Activated T-cell treated with anti-CD3 and anti-CD28 coated beads for 24 hours (primary cell): ENCODE measurements at regions not wholly inside any gene's neighbourhood (a gene's known extent, or its start where the extent isn't known, plus 50 kb on each side); places are given as distances from the start of the nearest gene placed in this dataset.
"Not testable (repeated sequence)": the region's sequence is repeated elsewhere in the genome, so short reads cannot be mapped to it uniquely, and the experiment has no call there.

ENCODE experiments used
- DNase-seq: peaks from one replicate; pipeline ENCODE4 v3.0.0-alpha.2; 2020; ENCODE audit warnings: low read depth

DNA sequence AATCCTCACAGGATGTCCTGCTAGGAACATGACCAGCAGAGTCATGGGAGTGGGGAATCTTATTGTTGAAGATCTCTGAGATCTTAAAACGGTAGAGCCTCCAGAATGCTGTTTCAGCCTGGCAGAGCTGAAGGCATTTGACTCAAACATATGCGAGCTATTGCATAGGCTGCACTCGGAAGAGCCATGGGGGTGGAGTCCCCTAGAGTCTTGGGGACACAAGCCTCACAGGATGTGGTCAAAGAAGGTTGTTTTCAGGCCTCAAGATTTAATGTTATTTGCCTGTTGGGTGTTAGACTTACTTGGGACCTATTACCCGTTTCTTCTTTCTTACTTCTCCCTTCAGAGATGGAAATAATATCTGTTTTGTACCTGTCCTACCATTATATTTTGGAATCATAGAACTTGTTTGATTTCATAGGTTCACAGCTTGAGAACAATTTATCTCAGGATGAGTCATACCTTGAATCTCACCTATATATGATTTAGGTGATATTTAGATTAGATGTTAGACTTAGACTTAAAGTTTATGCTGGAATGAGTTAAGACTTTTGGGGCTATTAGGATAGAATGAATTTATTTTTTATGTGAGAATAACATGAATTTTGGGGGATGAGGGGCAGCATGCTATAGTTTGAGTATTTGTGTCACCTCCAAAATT, 172.2 kb upstream of the ATP2B1 start:
- DNase-seq = no peak

DNA sequence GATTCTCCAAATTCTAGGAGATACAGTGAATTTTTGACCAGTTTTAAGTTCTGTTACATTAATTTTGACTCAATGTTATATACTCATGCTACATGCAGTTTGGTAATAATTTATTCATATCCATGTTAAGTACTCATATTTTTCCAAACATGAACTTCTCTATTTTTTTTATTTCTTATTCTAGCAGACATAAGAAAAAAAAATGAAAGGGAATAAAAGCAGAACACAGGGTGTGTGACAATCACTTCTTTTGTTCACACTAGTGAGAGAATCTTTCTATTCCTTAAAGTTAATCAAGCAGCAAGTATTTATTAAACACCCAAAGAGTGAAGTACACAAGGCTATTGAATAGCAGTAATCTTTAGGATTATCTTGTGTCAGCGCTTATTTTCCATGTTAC, 171.1 kb upstream of the ATP2B1 start:
- DNase-seq = no peak

- DNase-seq = no peak
Observed at GRCh38 chr12:89878950-89879349, 170.3 kb upstream of the ATP2B1 start.

- no peak for DNase-seq
Observed at GRCh38 chr12:89878327-89878726, 169.7 kb upstream of the ATP2B1 start.

- DNase-seq = no peak
Observed at GRCh38 chr12:89877671-89878070, 169.0 kb upstream of the ATP2B1 start.

DNA sequence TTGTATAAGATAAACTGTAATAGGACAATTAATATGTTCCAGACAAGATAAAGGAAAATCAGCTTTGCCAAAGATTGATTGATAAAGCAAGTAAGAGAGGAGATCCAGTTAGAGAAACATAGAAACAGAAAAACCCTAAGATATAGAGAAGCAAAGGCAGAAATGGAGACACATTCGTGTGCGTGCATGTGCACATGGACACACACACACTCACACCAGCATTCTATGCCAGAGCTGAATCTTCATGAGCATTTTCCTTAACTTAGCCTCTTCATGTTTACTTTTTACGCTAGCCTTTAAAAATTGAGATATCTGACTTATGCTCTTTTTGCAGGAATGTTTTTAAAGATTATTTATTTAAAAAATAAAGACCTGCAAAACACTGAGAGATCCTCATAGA, 168.5 kb upstream of the ATP2B1 start:
- DNase-seq = no peak

DNA sequence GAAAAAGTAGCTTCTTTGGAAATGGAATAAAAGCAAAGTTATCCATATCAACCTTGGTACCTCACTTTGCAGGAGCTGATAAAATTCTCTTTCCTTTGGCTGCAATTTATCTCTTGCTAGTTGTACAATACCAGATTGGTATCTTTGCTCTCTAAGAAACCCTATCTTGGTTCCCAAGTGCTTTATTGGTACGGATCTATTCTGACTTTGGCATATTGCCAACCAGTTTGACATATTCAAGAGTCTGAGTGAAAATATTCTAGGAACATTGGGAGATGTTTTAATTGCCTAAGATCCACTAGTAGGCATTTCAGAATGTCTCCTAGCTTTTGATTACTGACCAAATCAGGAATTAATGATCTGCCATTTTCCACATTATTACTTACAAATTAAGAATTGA, 167.2 kb upstream of the ATP2B1 start:
- DNase-seq = no peak

- no peak for DNase-seq
Observed at GRCh38 chr12:89875225-89875624, 166.6 kb upstream of the ATP2B1 start.

DNA sequence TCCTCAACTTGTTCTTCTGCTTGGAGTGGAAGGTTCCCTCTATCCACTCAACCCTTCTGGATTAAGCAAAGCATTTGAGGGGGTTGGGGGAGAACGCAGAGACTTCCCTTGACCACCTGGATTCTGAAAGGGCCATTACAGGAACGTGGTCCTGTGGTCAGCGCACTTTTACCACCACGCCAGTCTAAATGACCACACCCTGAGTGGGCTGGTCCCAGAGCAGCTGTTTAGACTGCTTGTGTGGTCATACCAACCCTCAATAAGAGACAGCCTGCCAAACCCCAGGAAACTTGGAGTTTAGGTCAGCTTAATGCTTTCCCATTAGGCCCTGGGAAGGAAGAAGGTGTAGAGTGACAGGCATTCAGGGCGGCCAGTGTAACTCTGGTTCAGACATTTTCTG, 165.5 kb upstream of the ATP2B1 start:
- DNase-seq = no peak

DNA sequence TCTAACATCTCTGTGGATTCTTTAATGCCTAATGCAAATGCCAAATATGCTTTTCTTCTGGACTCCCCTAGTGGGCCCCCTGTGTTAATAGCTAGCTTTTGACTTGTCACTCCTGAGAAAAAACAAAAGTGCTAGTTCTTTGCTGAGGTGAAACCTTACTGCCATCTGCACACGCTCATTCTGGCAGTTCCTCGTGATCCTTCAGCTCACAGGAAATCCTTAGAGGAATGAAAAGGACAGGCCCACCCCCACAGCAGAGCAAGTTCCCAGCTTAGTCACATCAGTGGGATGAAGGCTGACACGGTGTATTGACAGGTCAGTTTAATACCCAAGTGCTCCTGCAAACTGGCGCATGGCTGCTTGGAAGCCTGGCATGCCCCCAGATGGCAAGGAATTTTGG, 165.1 kb upstream of the ATP2B1 start:
- no peak for DNase-seq

- no peak for DNase-seq
Observed at GRCh38 chr12:89872922-89873630, 164.4 kb upstream of the ATP2B1 start.

GRCh38 chr12:89870413-89871184, 162.0 kb upstream of the ATP2B1 start:
- no peak for DNase-seq

GRCh38 chr12:89867611-89868010, 159.0 kb upstream of the ATP2B1 start:
- DNase-seq = not testable (repeated sequence)

GRCh38 chr12:89864411-89864810, 155.8 kb upstream of the ATP2B1 start:
- DNase-seq = no peak

GRCh38 chr12:89863968-89864367, 155.3 kb upstream of the ATP2B1 start:
- no peak for DNase-seq

- peak; percentile 42 for DNase-seq
Observed at GRCh38 chr12:89863493-89863938, 154.9 kb upstream of the ATP2B1 start.

DNA sequence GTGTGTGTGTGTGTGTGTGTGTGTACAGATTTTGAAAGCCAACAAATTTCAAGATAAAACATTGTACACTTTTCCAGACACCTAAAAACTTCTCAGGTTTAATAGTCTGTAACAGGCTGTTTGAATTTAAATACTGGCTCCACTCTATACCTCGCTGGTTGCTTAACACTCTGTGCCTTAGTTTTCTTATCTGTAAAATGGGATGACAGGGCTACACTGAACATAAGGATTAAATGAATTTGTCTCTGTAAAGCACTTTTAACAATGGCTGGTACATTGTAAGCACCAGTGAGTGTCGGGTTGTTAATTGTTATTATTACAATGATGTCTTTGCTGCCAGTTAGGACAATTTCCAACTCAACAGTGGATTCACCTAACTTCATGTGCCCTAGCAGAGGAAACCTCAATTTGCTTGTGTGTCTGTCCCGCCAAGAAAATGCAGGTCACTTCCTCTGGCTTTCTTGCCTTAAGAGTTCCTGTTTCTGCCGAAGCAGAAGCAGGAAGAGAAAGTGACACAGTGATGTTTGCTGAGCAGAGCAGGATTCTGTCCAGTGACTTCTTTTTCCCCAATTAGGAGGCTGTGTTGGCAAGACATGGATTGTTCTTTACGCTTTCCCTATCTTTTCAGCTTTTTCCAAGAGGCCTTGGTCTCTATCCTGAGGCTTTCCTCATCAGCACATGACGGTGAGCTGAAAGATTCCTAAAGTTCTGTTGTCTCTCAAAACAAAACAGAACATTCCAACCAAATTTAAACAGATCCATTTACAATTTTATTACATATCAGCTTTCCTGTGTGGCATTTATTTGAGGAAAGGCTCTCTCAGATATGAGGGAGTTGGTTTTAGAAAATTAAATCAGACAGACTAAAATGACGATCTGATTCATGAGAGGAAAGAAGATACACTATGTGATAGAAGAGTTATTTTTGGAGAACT, 154.1 kb upstream of the ATP2B1 start:
- DNase-seq = no peak

- no peak for DNase-seq
Observed at GRCh38 chr12:89861086-89861485, 152.4 kb upstream of the ATP2B1 start.

GRCh38 chr12:89859508-89860220, 151.0 kb upstream of the ATP2B1 start:
- DNase-seq = no peak

DNA sequence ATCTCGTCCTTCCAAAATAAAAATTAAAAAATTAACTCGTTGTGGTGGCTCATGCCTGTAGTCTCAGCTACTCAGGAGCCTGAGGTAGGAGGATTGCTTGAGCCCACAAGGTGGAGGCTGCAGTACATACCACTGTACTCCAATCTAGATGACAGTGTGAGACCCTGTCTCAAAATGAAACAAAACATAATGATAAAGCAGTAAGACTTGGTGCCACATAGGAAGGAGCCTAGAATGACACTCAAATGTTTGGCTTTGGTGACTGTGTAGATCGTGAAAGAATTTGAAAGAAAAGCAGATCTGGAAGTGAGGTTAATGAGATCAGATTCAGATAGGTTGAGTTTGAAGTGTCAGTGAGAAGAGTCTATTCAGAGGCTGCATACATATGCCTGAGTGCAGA, 150.1 kb upstream of the ATP2B1 start:
- no peak for DNase-seq

- no peak for DNase-seq
Observed at GRCh38 chr12:89857652-89858274, 149.1 kb upstream of the ATP2B1 start.
